HUDEP-2 (cell line): ENCODE measurements at regions not wholly inside any gene's neighbourhood (a gene's known extent, or its start where the extent isn't known, plus 50 kb on each side); places are given as distances from the start of the nearest gene placed in this dataset.

Source experiments
- DNase-seq, 76 experiments: peaks; one replicate each; lab custom pipeline; 2025; ENCODE audit not compliant: unreplicated experiment in 76 of 76; lab: John Stamatoyannopoulos, UW

DNA sequence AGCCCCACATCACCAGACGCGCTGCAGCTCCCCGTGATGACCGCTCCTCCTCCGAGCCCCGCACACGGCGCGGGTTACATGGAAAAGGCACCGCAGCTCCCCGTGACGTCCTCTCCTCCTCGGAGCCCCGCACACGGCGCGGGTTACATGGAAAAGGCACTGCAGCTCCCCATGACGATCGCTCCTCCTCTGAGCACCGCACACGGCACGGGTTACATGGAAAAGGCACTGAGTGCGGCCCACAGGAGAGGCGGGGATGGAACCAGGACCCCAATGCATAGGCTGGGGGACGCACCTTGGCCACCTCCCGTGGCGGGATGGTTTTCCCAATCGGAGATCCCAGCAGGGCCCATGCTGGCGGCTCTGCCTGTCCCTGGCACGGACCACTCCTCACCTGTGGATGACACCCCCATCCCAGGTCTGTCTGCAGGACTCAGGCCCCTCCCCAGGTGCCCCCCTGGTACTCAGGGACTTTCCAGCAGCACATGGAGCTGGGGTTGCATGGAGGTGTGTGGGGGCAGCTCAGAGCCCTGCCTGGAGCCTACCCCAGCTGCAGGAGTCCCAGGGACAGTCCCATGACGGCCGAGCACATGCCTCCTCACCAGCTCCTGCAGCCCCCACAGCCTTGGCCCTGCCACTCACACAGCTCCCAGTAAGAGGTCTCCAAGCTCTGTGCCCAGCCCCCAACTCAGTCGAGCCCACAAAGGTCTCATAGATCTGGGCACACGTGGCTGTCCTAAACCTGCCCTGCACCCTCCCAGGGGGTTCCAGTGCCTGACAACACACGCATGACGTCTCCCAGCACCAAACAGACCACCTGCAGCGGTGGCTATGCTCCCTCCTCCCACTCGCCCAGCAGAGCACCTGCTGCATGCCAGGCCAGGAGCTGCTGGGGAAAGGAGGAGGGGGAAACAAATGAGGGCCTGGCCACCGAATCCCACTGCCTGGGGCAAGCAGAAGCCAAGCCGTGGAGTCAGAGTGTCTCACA is 166.6 kb downstream of the BRD1 start:
- DNase-seq: no peak

DNA sequence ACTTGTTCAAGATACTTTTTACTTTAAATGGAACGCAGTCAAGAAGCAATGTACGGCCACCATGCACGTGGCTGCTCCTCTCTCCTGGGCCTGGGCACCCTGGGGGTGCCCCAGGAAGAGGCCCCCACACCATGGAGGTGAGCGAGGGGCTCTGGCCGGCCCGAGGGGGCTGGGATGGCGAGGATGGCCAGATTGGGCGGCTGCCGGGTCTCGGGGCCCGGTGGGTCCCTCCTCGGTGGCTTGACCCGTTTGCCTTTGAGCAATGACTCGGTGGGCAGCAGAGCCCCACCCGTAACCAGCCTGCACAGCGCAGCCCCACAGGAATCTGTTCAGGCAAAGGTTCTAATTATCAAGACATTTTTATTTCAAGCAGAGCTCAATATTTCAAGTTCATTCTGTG is 167.4 kb downstream of the BRD1 start:
- no peak for DNase-seq

- DNase-seq: no peak
Observed at GRCh38 chr22:49659924-49660315, 167.8 kb downstream of the BRD1 start.

- DNase-seq: no peak
Observed at GRCh38 chr22:49659281-49659923, 168.3 kb downstream of the BRD1 start.

DNA sequence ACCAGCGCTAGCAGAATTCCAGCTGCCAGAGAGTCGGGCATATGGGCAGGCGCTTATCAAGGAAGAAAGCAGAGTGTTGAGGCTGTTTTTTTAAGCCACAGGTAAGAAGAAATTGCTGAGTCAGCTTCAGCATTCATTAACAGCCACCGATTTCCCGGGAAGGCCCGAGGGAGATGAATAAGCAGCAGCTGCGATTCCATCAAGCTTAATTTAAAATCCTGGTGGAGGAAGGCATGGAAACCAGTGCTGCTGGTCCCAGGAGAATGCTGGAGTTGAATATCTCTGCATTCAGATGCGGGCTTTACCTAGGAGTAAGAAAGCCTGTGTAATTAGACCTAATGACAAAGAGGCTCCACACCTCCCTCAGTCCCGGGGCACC is 168.8 kb downstream of the BRD1 start:
- no peak for DNase-seq

GRCh38 chr22:49657974-49658590 is 169.6 kb downstream of the BRD1 start:
- peak in 1 of 76 experiments; percentile 13 for DNase-seq

DNA sequence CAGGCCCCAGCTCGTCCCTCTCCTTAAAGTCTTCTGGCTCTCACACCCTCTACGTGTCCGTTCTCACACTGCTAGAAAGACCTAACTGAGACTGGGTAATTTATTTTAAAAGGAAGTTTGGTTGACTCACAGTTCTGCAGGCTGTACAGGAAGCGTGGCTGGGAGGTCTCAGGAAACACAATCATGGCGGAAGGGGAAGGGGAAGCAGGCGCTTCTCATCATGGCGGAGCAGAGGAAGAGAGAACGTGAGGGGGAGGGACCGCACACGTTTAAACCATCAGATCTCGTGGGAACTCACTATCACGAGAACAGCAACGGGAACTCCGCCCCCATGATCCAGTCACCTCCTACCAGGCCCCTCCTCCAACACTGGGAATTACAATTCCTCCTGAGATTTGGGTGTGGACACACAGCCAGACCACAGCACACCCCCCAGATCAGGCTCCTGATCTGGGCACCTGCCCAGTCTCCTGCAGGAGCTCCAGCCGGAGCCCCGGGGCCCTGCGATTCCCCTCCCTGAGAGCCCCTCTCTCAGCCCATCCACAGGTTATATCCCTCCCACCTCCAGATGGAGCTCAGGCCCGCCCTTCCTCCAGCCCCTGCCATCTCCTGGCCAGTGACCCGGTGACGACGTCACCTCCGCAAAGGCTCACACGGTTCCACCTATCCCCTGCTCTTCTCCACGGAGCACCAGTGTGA is 170.2 kb downstream of the BRD1 start:
- peak in 70 of 76 experiments; percentile 13 to 81 (median 61) for DNase-seq

DNA sequence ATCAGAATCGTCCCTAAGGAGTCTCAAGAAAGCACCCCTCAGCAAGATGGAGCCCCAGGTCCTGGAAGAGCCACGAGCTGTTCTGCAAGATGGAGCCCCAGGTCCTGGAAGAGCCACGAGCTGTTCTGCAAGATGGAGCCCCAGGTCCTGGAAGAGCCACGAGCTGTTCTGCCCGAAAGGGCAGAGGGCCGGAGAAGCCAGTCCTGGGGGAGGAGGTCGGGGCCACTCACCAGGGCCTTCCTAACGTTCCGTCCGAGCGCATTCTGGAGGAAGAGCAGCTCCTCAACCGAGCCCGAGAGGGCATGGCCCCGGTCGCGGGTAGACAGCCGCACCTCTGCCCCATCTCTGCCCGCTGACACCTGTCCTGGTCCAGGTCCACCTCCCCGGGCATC is 170.8 kb downstream of the BRD1 start:
- DNase-seq: peak in 50 of 76 experiments; percentile 16 to 74 (median 52)

DNA sequence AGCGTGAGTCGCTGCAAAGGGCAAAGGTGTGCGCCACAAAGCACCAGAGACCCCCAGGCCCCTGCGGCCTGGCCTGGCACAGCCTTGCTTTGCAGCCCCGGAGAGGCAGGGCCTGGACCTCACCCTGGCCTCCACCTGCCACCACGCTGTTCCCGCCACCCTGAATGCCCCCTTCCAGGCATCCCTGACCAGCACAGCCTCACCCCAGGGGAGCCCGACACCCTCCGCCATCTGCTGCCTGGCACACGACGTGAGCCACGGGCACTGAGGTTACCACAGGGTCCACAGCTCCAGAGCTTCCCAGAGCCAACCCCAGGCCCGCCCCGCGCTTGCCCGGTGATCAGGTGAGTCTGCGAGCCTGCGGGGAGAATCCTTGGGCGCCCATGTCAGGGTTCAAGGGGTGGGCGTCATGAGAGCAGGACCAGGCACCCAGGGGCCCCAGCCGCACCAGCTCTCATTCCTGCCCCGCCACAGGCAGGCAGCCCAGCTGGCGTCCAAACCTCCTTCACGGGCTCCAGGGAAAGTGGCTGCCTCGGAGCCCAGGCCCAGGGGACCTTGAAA is 171.3 kb downstream of the BRD1 start:
- DNase-seq: no peak

DNA sequence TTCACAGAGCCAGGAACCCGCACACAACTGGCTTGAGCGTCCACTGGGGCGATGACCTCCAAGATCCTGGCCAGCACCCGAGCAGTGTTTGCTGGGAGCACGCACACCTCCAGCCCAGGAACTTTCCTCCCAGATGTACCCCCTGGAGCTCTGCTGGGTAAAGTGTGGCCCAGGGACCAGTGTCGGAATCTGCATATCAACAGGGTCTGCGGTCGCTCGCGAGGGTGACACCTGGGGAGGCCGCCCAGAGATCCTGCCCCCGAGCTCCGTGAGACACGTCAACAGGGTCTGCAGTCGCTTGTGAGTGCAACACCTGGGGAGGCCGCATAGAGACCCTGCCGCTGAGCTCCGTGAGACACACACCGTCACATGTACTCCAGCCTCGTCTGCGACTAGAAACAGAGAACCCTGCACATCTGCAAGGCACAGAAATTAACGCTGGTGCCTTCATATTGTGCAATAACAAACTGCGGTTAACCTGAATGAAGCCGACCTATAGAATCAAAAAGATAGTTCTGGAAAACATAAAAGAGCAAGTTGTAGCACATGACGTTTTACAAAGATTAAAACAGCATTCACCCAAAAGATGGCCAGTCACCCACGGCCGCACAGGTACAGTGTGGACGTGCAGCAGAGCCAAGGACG is 172.4 kb downstream of the BRD1 start:
- no peak for DNase-seq

- DNase-seq: no peak
Observed at GRCh38 chr22:49650336-49651241, 177.1 kb downstream of the BRD1 start.

- no peak for DNase-seq
Observed at GRCh38 chr22:49649166-49650068, 178.3 kb downstream of the BRD1 start.

DNA sequence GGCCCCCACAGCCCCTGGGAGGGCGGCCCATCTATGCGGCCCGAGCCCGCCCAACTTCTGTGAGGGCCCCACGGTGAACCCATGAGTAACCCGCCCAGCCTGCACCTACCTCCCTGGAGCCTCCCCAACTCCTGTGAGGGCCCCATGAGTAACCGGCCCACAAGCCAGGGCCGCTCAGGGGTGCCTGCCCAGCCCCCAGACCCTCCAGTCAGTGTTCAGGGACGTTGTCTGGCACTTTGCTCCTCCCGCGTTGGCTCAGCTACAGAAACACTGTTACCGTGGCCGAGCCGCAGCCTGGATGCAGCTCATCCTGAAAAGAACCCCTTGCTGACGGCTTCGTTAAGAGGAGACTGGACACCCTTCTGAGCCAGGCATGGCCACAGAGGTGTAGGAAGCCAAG is 179.6 kb downstream of the BRD1 start:
- no peak for DNase-seq

DNA sequence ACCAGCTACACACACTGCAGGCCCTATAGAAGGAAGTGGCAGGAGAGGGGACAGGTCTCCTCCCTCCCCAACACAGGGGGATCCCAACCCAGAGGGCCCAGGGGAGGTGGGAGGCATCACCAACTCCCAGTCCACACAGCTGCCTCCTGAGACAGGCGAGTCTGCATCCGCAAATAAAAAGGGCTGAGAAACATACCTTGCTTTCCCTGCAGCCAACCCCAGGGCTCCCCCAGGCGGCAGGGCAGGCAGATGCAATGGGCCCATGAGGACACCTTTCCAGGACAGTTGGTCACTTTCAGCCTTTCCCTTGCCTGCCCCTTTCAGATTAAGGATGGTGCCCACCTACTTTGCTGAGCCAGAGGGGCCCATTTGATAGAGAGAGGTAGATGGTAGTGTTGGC is 180.0 kb downstream of the BRD1 start:
- DNase-seq: peak in 1 of 76 experiments; percentile 5

DNA sequence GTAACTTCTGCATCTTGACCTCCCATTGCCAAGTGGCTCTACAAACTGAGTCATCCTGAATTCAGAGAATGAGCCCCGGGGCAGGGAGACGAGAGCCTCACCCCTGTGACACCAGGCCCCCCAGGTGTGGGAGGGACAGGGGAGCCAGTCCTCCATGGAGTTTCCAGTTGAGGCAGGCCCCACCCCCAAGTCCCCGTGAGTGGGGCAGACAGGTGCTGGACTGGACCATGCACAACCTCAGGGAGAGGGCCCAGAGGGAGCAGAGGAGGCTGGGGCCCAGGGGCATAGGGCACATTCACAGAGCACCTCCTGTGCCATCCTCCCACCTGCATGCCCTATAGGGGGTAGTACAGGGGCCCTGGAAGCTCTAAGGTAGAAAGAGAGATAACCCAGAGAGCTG is 180.8 kb downstream of the BRD1 start:
- DNase-seq: no peak

- DNase-seq: no peak
Observed at GRCh38 chr22:49645791-49646550, 181.7 kb downstream of the BRD1 start.

DNA sequence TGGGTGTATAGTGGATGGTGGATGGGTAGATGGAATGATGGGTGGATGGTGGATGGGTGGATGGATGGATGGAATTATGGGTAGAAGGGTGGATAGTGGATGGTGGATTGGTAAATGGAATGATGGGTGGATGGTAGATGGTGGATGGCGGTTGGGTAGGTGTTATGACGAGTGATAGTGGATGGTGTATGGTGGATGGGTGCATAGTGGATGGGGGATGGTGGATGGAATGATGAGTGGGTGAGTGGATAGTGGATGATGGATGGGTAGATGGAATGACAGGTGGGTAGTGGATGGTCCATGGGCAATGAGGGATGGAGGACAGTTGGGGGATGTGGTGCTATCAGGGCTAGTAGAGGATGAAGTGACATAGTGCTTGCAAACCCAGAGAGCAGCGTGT is 182.4 kb downstream of the BRD1 start:
- no peak for DNase-seq
